ENCODE measurements at regions not wholly inside any gene's neighbourhood (a gene's known extent, or its start where the extent isn't known, plus 50 kb on each side); places are given as distances from the start of the nearest gene placed in this dataset.

GRCh38 chr5:54629115-54629514 lies 111.6 kb downstream of the SNX18 start:
- no peaks in the 10 kb centered on the region for H3K27me3 ChIP-seq (ENCODE audit: insufficient read depth)
- Mint-ChIP-seq H3K4me1 (peaks cover 3% of the 10 kb centered on the region), H3K36me3 (ENCODE audit: low read depth) (no peaks in the 10 kb centered on the region), H3K4me3 (no peak overlapping the region), H3K27me3 (ENCODE audit: insufficient read depth, low read depth, poor library complexity) (peaks cover 6% of the 10 kb centered on the region), H3K27ac (no peak overlapping the region), H3K9me3 (no peaks in the 10 kb centered on the region; the same call in 2 of the 3 replicates)
- no peaks in the 10 kb centered on the region for H3K36me3 ChIP-seq (ENCODE audit: insufficient read depth)
- H3K4me3 ChIP-seq: no peak overlapping the region
- no peak overlapping the region for H3K27ac ChIP-seq (ENCODE audit: low read depth)
- no peaks in the 10 kb centered on the region for H3K79me2 ChIP-seq (replicated peaks; ENCODE audit: insufficient read depth)
- H4K20me1 ChIP-seq (replicated peaks; ENCODE audit: insufficient read depth): no peaks in the 10 kb centered on the region
- H3F3A ChIP-seq (replicated peaks; ENCODE audit: low read depth): no peaks in the 10 kb centered on the region
- H3K9me2 ChIP-seq (ENCODE audit: insufficient read depth): 0 out of 2 replicates have a peak, but pooled peaks cover 4% of the 10 kb centered on the region
- H2AFZ ChIP-seq: no peak overlapping the region
- no peak for ATAC-seq
- no peaks in the 10 kb centered on the region for H3K4me1 ChIP-seq (ENCODE audit: insufficient read depth)
- no peak for TF ChIP-seq NANOG (IDR thresholded peaks at IDR 0.05; ENCODE audit: borderline replicate concordance)
- TF ChIP-seq ETS1 (IDR thresholded peaks at IDR 0.05): no peak
- no peak for TF ChIP-seq REST (IDR thresholded peaks at IDR 0.05; ENCODE audit: unreplicated experiment)
- TF ChIP-seq EZH2phosphoT487 (IDR thresholded peaks at IDR 0.05; ENCODE audit: unreplicated experiment): no peak
- TF ChIP-seq CTCF (conservative IDR thresholded peaks at IDR 0.05; ENCODE audit: low read depth in 2 of 2): no peak
- no peak for TF ChIP-seq STAT1 (IDR thresholded peaks at IDR 0.05; ENCODE audit: unreplicated experiment)
- TF ChIP-seq JUNB (IDR thresholded peaks at IDR 0.05; ENCODE audit: unreplicated experiment): no peak
- TF ChIP-seq ZNF114 (CRISPR knock-in tag; IDR thresholded peaks at IDR 0.05): no peak
- TF ChIP-seq POLR2AphosphoS5 (IDR thresholded peaks at IDR 0.05; ENCODE audit: low read depth): no peak
- TF ChIP-seq ZNF331 (CRISPR knock-in tag; IDR thresholded peaks at IDR 0.05; ENCODE audit: low read depth): no peak
- no peak for TF ChIP-seq EZH2 (IDR thresholded peaks at IDR 0.05; ENCODE audit: low read depth, unreplicated experiment)
- DNase-seq (ENCODE audit: low spot score): no peak
- H3K4me2 ChIP-seq: no peak overlapping the region

All from GM23338 (cell line).